CD14-positive monocyte (primary cell): ENCODE measurements at regions not wholly inside any gene's neighbourhood (a gene's known extent, or its start where the extent isn't known, plus 50 kb on each side); places are given as distances from the start of the nearest gene placed in this dataset.
A peak's percentile ranks its signal among the peaks of the same experiment; 100 is the strongest.

Experiments used
- DNase-seq, 3 donors: peaks; one replicate each; pipeline ENCODE4 v3.0.0-alpha.2; 2011 to 2022
- H2AFZ ChIP-seq: 2 replicates; pipeline ENCODE4 v1.6.0; 2012; ENCODE audit warnings: mild to moderate bottlenecking, low read depth, low read length, inconsistent platforms; ENCODE audit not compliant: insufficient read depth, poor library complexity, severe bottlenecking
- H3K27ac ChIP-seq, 2 donors: 1 replicate in 1 of 2; 2 replicates in 1 of 2; pipeline ENCODE4 v1.5.1; 2012 to 2013; ENCODE audit warnings: low read length in 2 of 2, control low read depth in 1 of 2, inconsistent platforms in 1 of 2, low read depth in 1 of 2, mild to moderate bottlenecking in 1 of 2
- H3K27me3 ChIP-seq, 2 donors: one replicate each; pipeline versions ENCODE4 v1.6.0 to v1.6.1; 2011 to 2013; ENCODE audit warnings: low read length in 2 of 2; ENCODE audit not compliant: control insufficient read depth in 2 of 2, insufficient read depth in 2 of 2
- H3K36me3 ChIP-seq, 2 donors: replicated peaks in 1 of 2; 1 replicate in 1 of 2; 2 replicates in 1 of 2; pipeline versions ENCODE4 v1.5.1 to v1.6.1; 2012 to 2013; ENCODE audit warnings: low read length in 2 of 2, control low read depth in 1 of 2, inconsistent platforms in 1 of 2, mild to moderate bottlenecking in 1 of 2; ENCODE audit not compliant: insufficient read depth in 2 of 2, control insufficient read depth in 1 of 2
- H3K4me1 ChIP-seq, 2 donors: 1 replicate in 1 of 2; 2 replicates in 1 of 2; pipeline versions ENCODE4 v1.5.1 to v1.6.1; 2012 to 2013; ENCODE audit warnings: low read length in 2 of 2, control low read depth in 1 of 2, inconsistent platforms in 1 of 2, mild to moderate bottlenecking in 1 of 2, moderate library complexity in 1 of 2; ENCODE audit not compliant: insufficient read depth in 2 of 2, control insufficient read depth in 1 of 2
- H3K4me2 ChIP-seq: replicated peaks from 2 replicates; pipeline ENCODE3; 2012; ENCODE audit warnings: low read length, moderate library complexity, mild to moderate bottlenecking; ENCODE audit not compliant: poor library complexity, severe bottlenecking; ENCODE audit errors: extremely low read depth
- H3K4me3 ChIP-seq, 3 experiments: fragments of 200-600 bp in 1 of 3; sonication (generic) in 1 of 3; replicated peaks in 1 of 3; 1 replicate in 2 of 3; 2 replicates in 1 of 3; pipeline ENCODE4 v1.5.1; 2011 to 2013; ENCODE audit warnings: low read length in 3 of 3, mild to moderate bottlenecking in 3 of 3, control low read depth in 2 of 3, low read depth in 2 of 3, inconsistent platforms in 1 of 3, moderate library complexity in 1 of 3
- H3K79me2 ChIP-seq: 2 replicates; pipeline ENCODE4 v1.6.0; 2012; ENCODE audit warnings: mild to moderate bottlenecking, control low read depth, inconsistent platforms, low read length, moderate library complexity; ENCODE audit not compliant: insufficient read depth
- H3K9ac ChIP-seq: 2 replicates; pipeline ENCODE4 v1.6.0; 2017; ENCODE audit warnings: low read length, mild to moderate bottlenecking; ENCODE audit not compliant: insufficient read depth, poor library complexity, severe bottlenecking
- H3K9me3 ChIP-seq, 2 donors: replicated peaks in 1 of 2; 1 replicate in 1 of 2; 2 replicates in 1 of 2; pipeline versions ENCODE4 v1.5.1 to v1.6.1; 2012 to 2013; ENCODE audit warnings: low read length in 2 of 2, control low read depth in 1 of 2; ENCODE audit not compliant: control insufficient read depth in 1 of 2, insufficient read depth in 1 of 2
- H4K20me1 ChIP-seq: 2 replicates; pipeline ENCODE4 v1.6.0; 2012; ENCODE audit warnings: mild to moderate bottlenecking, low read length, control low read depth, moderate library complexity; ENCODE audit not compliant: insufficient read depth
- H3K27ac Mint-ChIP-seq, 7 donors: one replicate each; pipeline ENCODE4 v1.8.0; 2020; ENCODE audit warnings: mild to moderate bottlenecking in 7 of 7, mixed read lengths in 7 of 7, moderate library complexity in 6 of 7, inconsistent platforms in 2 of 7
- H3K27me3 Mint-ChIP-seq, 3 donors: one replicate each; pipeline ENCODE4 v1.8.0; 2021 to 2022; ENCODE audit warnings: low read depth in 3 of 3, mild to moderate bottlenecking in 3 of 3, mixed read lengths in 3 of 3, moderate library complexity in 3 of 3, inconsistent platforms in 1 of 3
- H3K36me3 Mint-ChIP-seq, 2 donors: one replicate each; pipeline ENCODE4 v1.8.0; 2020; ENCODE audit warnings: mixed read lengths in 2 of 2, inconsistent platforms in 1 of 2, mild to moderate bottlenecking in 1 of 2
- H3K4me1 Mint-ChIP-seq: one replicate; pipeline ENCODE4 v1.8.0; 2020; ENCODE audit warnings: mild to moderate bottlenecking, mixed read lengths
- H3K4me3 Mint-ChIP-seq, 2 donors: one replicate each; pipeline ENCODE4 v1.8.0; 2020; ENCODE audit warnings: mild to moderate bottlenecking in 2 of 2, mixed read lengths in 2 of 2, moderate library complexity in 1 of 2
- H3K9me3 Mint-ChIP-seq, 7 donors: one replicate each; pipeline ENCODE4 v1.8.0; 2020 to 2022; ENCODE audit warnings: mixed read lengths in 7 of 7, mild to moderate bottlenecking in 6 of 7, moderate library complexity in 6 of 7, inconsistent platforms in 2 of 7
- CTCF ChIP-seq: fragments of 200-600 bp; IDR thresholded peaks from one replicate; pipeline ENCODE4 v1.8.0; 2022; ENCODE audit warnings: antibody characterized with exemption, mild to moderate bottlenecking
- WGBS: methylation state at CpG from one replicate; pipeline ENCODE4 v1.1.5; 2013; ENCODE audit warnings: missing lambda C conversion rate; ENCODE audit not compliant: insufficient coverage; 5-methylcytosine and 5-hydroxymethylcytosine counted together
- intact Hi-C, 2 donors: fragments of 100-400 bp; cut with micrococcal nuclease; formaldehyde crosslinking; loops; one replicate each; pipeline versions ENCODE4 v1.15.0 to v1.15.1; 2023

GRCh38 chr7:36048902-36049240 is 104.2 kb upstream of the EEPD1 start:
- peaks cover 0 to 2% (median 0%) of the 10 kb centered on the region in 7 donors for H3K9me3 Mint-ChIP-seq
- H3K4me2 ChIP-seq = peak overlapping the region; percentile 21

GRCh38 chr7:36051501-36051900 is 101.6 kb upstream of the EEPD1 start:
- Mint-ChIP-seq H3K36me3 (no peaks in the 10 kb centered on the region), H3K4me1 (peaks cover 21% of the 10 kb centered on the region), H3K9me3 (peaks cover 0 to 2% (median 0%) of the 10 kb centered on the region in 7 donors), H3K27me3 (peaks cover 0 to 3% (median 3%) of the 10 kb centered on the region in 3 donors), H3K4me3 (no peak overlapping the region), H3K27ac (no peak overlapping the region)
- no peak overlapping the region for H2AFZ ChIP-seq
- no peak overlapping the region for H3K4me2 ChIP-seq
- no peaks in the 10 kb centered on the region for H3K27me3 ChIP-seq
- H3K4me1 ChIP-seq = peaks cover 16 to 19% of the 10 kb centered on the region in 2 donors
- H3K27ac ChIP-seq = no peak overlapping the region
- no peaks in the 10 kb centered on the region for H3K79me2 ChIP-seq
- DNase-seq = no peak
- H3K4me3 ChIP-seq = no peak overlapping the region
- 100% methylated on average over 1 of the region's 4 CpGs for WGBS
- no peak overlapping the region for H3K9ac ChIP-seq
- H3K9me3 ChIP-seq = no peaks in the 10 kb centered on the region
- H3K36me3 ChIP-seq = no peaks in the 10 kb centered on the region
- intact Hi-C loops = no loop called here
- H4K20me1 ChIP-seq = no peaks in the 10 kb centered on the region
- no peak for TF ChIP-seq CTCF

More at GRCh38 chr7:36048902-36049240, 104.2 kb upstream of the EEPD1 start:
- Mint-ChIP-seq H3K4me3 (peak overlapping the region in 1 of 2 donors; percentile 56), H3K27me3 (peaks cover 1 to 3% (median 3%) of the 10 kb centered on the region in 3 donors), H3K27ac (no peak overlapping the region), H3K36me3 (no peaks in the 10 kb centered on the region), H3K4me1 (peaks cover 19% of the 10 kb centered on the region)
- no peaks in the 10 kb centered on the region for H3K36me3 ChIP-seq
- DNase-seq = peak in 2 of 3 donors; percentile 7 to 20
- peaks cover 16 to 19% of the 10 kb centered on the region in 2 donors for H3K4me1 ChIP-seq
- intact Hi-C loops = no loop called here
- H3K9me3 ChIP-seq = no peaks in the 10 kb centered on the region
- H3K27me3 ChIP-seq = no peaks in the 10 kb centered on the region
- 0% methylated on average over 1 of the region's 2 CpGs for WGBS
- H4K20me1 ChIP-seq = no peaks in the 10 kb centered on the region
- H2AFZ ChIP-seq = peak overlapping the region; percentile 56
- peak overlapping the region in 1 of 3 experiments; percentile 27 for H3K4me3 ChIP-seq
- no peak overlapping the region for H3K27ac ChIP-seq
- no peak for TF ChIP-seq CTCF
- H3K79me2 ChIP-seq = no peaks in the 10 kb centered on the region
- no peak overlapping the region for H3K9ac ChIP-seq
